Smooth muscle cell (in vitro differentiated cells): ENCODE measurements at regions not wholly inside any gene's neighbourhood (a gene's known extent, or its start where the extent isn't known, plus 50 kb on each side); places are given as distances from the start of the nearest gene placed in this dataset.

Experiments
- DNase-seq: peaks from one replicate; lab custom pipeline; 2025; ENCODE audit not compliant: unreplicated experiment; lab: John Stamatoyannopoulos, UW
- H2AFZ ChIP-seq: fragments of 200-600 bp; sonication (generic); 2 replicates; pipeline ENCODE4 v1.6.0; 2016; ENCODE audit warnings: antibody characterized with exemption, low read depth, mild to moderate bottlenecking
- H3F3A ChIP-seq: fragments of 200-600 bp; sonication (generic); 2 replicates; pipeline ENCODE4 v1.6.0; 2017; ENCODE audit warnings: antibody characterized with exemption, low read depth
- H3K27ac ChIP-seq: fragments of 200-600 bp; sonication (generic); 2 replicates; pipeline ENCODE4 v1.5.1; 2016; ENCODE audit warnings: low read depth, mild to moderate bottlenecking
- H3K27me3 ChIP-seq: fragments of 200-600 bp; sonication (generic); 2 replicates; pipeline ENCODE4 v1.6.1; 2016; ENCODE audit warnings: low read depth, mild to moderate bottlenecking
- H3K36me3 ChIP-seq: fragments of 200-600 bp; sonication (generic); 2 replicates; pipeline ENCODE4 v1.5.1; 2016; ENCODE audit warnings: low read depth
- H3K4me1 ChIP-seq: fragments of 200-600 bp; sonication (generic); 2 replicates; pipeline ENCODE4 v1.5.1; 2016; ENCODE audit warnings: low read depth
- H3K4me2 ChIP-seq: fragments of 200-600 bp; sonication (generic); 2 replicates; pipeline ENCODE4 v1.6.0; 2016; ENCODE audit warnings: mild to moderate bottlenecking
- H3K4me3 ChIP-seq: fragments of 200-600 bp; sonication (generic); 2 replicates; pipeline ENCODE4 v1.5.1; 2016; ENCODE audit warnings: mild to moderate bottlenecking
- H3K79me2 ChIP-seq: fragments of 200-600 bp; sonication (generic); 2 replicates; pipeline ENCODE4 v1.6.0; 2016; ENCODE audit warnings: low read depth, mild to moderate bottlenecking
- H3K9ac ChIP-seq: fragments of 200-600 bp; sonication (generic); 2 replicates; pipeline ENCODE4 v1.6.0; 2016; ENCODE audit warnings: low read depth
- H3K9me3 ChIP-seq: fragments of 200-600 bp; sonication (generic); replicated peaks from 2 replicates; pipeline ENCODE4 v1.5.1; 2016; ENCODE audit warnings: low read depth
- H4K20me1 ChIP-seq: fragments of 200-600 bp; sonication (generic); 2 replicates; pipeline ENCODE4 v1.6.0; 2016; ENCODE audit warnings: low read depth
- CTCF ChIP-seq: fragments of 200-600 bp; sonication (generic); IDR thresholded peaks from 2 replicates; pipeline ENCODE4 v1.5.1; 2017; ENCODE audit warnings: borderline replicate concordance, mild to moderate bottlenecking, antibody characterized with exemption; ENCODE audit not compliant: insufficient read depth, poor library complexity, severe bottlenecking
- WGBS: methylation state at CpG from one replicate; pipeline ENCODE4 v1.1.7; 2016; ENCODE audit warnings: low lambda C conversion rate; 5-methylcytosine and 5-hydroxymethylcytosine counted together

GRCh38 chr1:70672442-70672888 is 261.4 kb downstream of the CTH start:
- 93% methylated on average over 3 of the region's 3 CpGs for WGBS
- Histone ChIP-seq H3K9ac (no peak overlapping the region), H3K27me3 (no peaks in the 10 kb centered on the region), H3K79me2 (no peaks in the 10 kb centered on the region), H3K4me3 (no peak overlapping the region), H4K20me1 (no peaks in the 10 kb centered on the region), H2AFZ (no peak overlapping the region), H3K36me3 (no peaks in the 10 kb centered on the region), H3F3A (no peaks in the 10 kb centered on the region), H3K4me1 (no peaks in the 10 kb centered on the region), H3K9me3 (no peaks in the 10 kb centered on the region), H3K27ac (no peak overlapping the region), H3K4me2 (no peak overlapping the region)
- no peak for DNase-seq
- TF ChIP-seq CTCF, result no peak

GRCh38 chr1:70674941-70675685 is 264.0 kb downstream of the CTH start:
- Histone ChIP-seq H4K20me1 (no peaks in the 10 kb centered on the region), H3K9ac (no peak overlapping the region)

GRCh38 chr1:70675737-70676156 is 264.7 kb downstream of the CTH start:
- Histone ChIP-seq H3K27ac (no peak overlapping the region), H3K9ac (no peak overlapping the region), H3F3A (no peaks in the 10 kb centered on the region), H3K36me3 (no peaks in the 10 kb centered on the region), H3K27me3 (no peaks in the 10 kb centered on the region), H3K4me3 (no peak overlapping the region), H2AFZ (no peak overlapping the region), H3K4me2 (no peak overlapping the region), H3K79me2 (no peaks in the 10 kb centered on the region), H4K20me1 (no peaks in the 10 kb centered on the region), H3K9me3 (no peaks in the 10 kb centered on the region), H3K4me1 (no peaks in the 10 kb centered on the region)
- DNase-seq, result no peak
- 32% methylated on average over 5 of the region's 5 CpGs for WGBS
- no peak for TF ChIP-seq CTCF

More at GRCh38 chr1:70674941-70675685, 264.0 kb downstream of the CTH start:
- WGBS, result 65% methylated on average over 3 of the region's 3 CpGs
- Histone ChIP-seq H3K27ac (no peak overlapping the region), H3K4me1 (no peaks in the 10 kb centered on the region), H3K9me3 (no peaks in the 10 kb centered on the region), H3F3A (no peaks in the 10 kb centered on the region), H2AFZ (no peak overlapping the region), H3K4me2 (no peak overlapping the region), H3K79me2 (no peaks in the 10 kb centered on the region), H3K4me3 (no peak overlapping the region), H3K27me3 (no peaks in the 10 kb centered on the region), H3K36me3 (no peaks in the 10 kb centered on the region)
- DNase-seq, result no peak
- no peak for TF ChIP-seq CTCF
